K562 (cell line): ENCODE measurements at regions not wholly inside any gene's neighbourhood (a gene's known extent, or its start where the extent isn't known, plus 50 kb on each side); places are given as distances from the start of the nearest gene placed in this dataset.

Source experiments
- ATAC-seq: fragments of 200-7000 bp; cut with Tn5 transposase; 3 replicates; pipeline ENCODE4 v1.9.1; 2020; ENCODE audit warnings: moderate library complexity
- BruUV-seq: library from RNA; stranded (reverse); fragments of 400-500 nt; replicated peaks from 2 replicates; lab custom pipeline; 2021; lab: Mats Ljungman, UMichigan
- CTCF ChIA-PET: fragments of 300-600 bp; formaldehyde crosslinking; extraction: SDS; loops from one replicate; lab custom pipeline; 2021; ENCODE audit warnings: low intra/inter-chr PET ratio; lab: Yijun Ruan, JAX
- POLR2A ChIA-PET: fragments of 300-600, 350-650 bp; sonication (Branson Sonifier 250); formaldehyde crosslinking; extraction: SDS; loops from one replicate; lab custom pipeline; 2021; ENCODE audit warnings: antibody characterized with exemption, inconsistent platforms; lab: Yijun Ruan, JAX
- DNase-seq, 4 experiments: peaks; one replicate each; pipeline versions ENCODE4 v3.0.0 to v3.0.0-alpha.2; 2011 to 2018; ENCODE audit warnings: low spot score in 3 of 4, mixed read lengths in 3 of 4; ENCODE audit errors: extremely low read depth in 1 of 4
- FAIRE-seq: peaks from 2 replicates; lab custom pipeline; 2011; peaks lifted over from hg19 to GRCh38; lab: Jason Lieb, UNC
- H2AFZ ChIP-seq: 2 replicates; pipeline ENCODE4 v1.6.0; 2011; ENCODE audit warnings: low read depth, low read length, control low read depth, inconsistent platforms
- H3K27ac ChIP-seq: fragments of 200-600 bp; 3 replicates; pipeline ENCODE4 v1.8.0; 2011; ENCODE audit warnings: low read depth, mild to moderate bottlenecking, control low read depth, inconsistent platforms, low read length, moderate library complexity, mixed read lengths; ENCODE audit errors: extremely low read depth
- H3K27me3 ChIP-seq, 2 experiments: fragments of 300-600 bp in 1 of 2; 2 replicates in 1 of 2; 3 replicates in 1 of 2; pipeline versions ENCODE4 v1.6.0 to v1.8.0; 2011; ENCODE audit warnings: inconsistent platforms in 2 of 2, low read length in 2 of 2, mild to moderate bottlenecking in 1 of 2, mixed read lengths in 1 of 2, moderate library complexity in 1 of 2; ENCODE audit not compliant: control insufficient read depth in 2 of 2, insufficient read depth in 2 of 2
- H3K36me3 ChIP-seq: fragments of 300-600 bp; 3 replicates; pipeline ENCODE4 v1.8.0; 2011; ENCODE audit warnings: mild to moderate bottlenecking, low read length, inconsistent platforms; ENCODE audit not compliant: control insufficient read depth, insufficient read depth
- H3K4me1 ChIP-seq, 2 experiments: fragments of 200-600 bp in 1 of 2; replicated peaks in 1 of 2; 2 replicates in 1 of 2; 3 replicates in 1 of 2; pipeline versions ENCODE4 v1.5.1 to v1.8.0; 2011; ENCODE audit warnings: inconsistent platforms in 2 of 2, low read length in 2 of 2, mild to moderate bottlenecking in 1 of 2, mixed read lengths in 1 of 2, moderate library complexity in 1 of 2; ENCODE audit not compliant: control insufficient read depth in 2 of 2, insufficient read depth in 2 of 2
- H3K4me2 ChIP-seq: 2 replicates; pipeline ENCODE4 v1.6.1; 2011; ENCODE audit warnings: low read length, control low read depth, inconsistent platforms, mixed read lengths; ENCODE audit not compliant: insufficient read depth
- H3K4me3 ChIP-seq: fragments of 200-600 bp; sonication (generic), shearing (Covaris generic); 2 replicates; pipeline ENCODE4 v1.5.1; 2016; ENCODE audit warnings: control low read depth, inconsistent platforms
- H3K79me2 ChIP-seq: fragments of 200-600 bp; 3 replicates; pipeline ENCODE4 v1.8.0; 2011; ENCODE audit warnings: low read length, inconsistent platforms; ENCODE audit not compliant: control insufficient read depth, insufficient read depth
- H3K9ac ChIP-seq, 2 experiments: 2 replicates each; pipeline versions ENCODE4 v1.6.0 to v1.6.1; 2011; ENCODE audit warnings: low read depth in 2 of 2, low read length in 2 of 2, control low read depth in 1 of 2, inconsistent platforms in 1 of 2, mild to moderate bottlenecking in 1 of 2, mixed read lengths in 1 of 2; ENCODE audit not compliant: insufficient read depth in 1 of 2
- H3K9me1 ChIP-seq: one replicate; pipeline ENCODE4 v1.6.0; 2011; ENCODE audit warnings: inconsistent platforms, mild to moderate bottlenecking, low read length, moderate library complexity; ENCODE audit not compliant: control insufficient read depth, insufficient read depth
- H3K9me3 ChIP-seq: replicated peaks from 2 replicates; pipeline ENCODE4 v1.5.1; 2011; ENCODE audit warnings: low read depth, low read length, inconsistent platforms; ENCODE audit not compliant: control insufficient read depth, insufficient read depth
- H4K20me1 ChIP-seq: replicated peaks from 2 replicates; pipeline ENCODE4 v1.6.1; 2011; ENCODE audit warnings: low read length, inconsistent platforms, mixed read lengths; ENCODE audit not compliant: control insufficient read depth, insufficient read depth
- ARID2 ChIP-seq: fragments of 450-650 bp; IDR thresholded peaks from 2 replicates; pipeline ENCODE4 v1.6.1; 2017; ENCODE audit warnings: antibody characterized with exemption, mild to moderate bottlenecking
- COPS2 ChIP-seq: fragments of 450-650 bp; conservative IDR thresholded peaks from 2 replicates; pipeline ENCODE4 v1.6.1; 2016; ENCODE audit warnings: mild to moderate bottlenecking, moderate library complexity
- DMBX1 ChIP-seq: fragments of 250-450 bp; sonication (Bioruptor Pico); IDR thresholded peaks from 2 replicates; pipeline ENCODE4 v1.8.0; 2022; ENCODE audit warnings: inconsistent platforms, mild to moderate bottlenecking, moderate library complexity, borderline replicate concordance
- HDGF ChIP-seq: fragments of 450-650 bp; IDR thresholded peaks from 2 replicates; pipeline ENCODE4 v1.6.1; 2016
- ILK ChIP-seq: fragments of 450-650 bp; IDR thresholded peaks from 2 replicates; pipeline ENCODE4 v1.6.1; 2016; ENCODE audit warnings: missing genetic modification characterization, low read depth, mild to moderate bottlenecking, missing compliant biosample characterization, moderate library complexity, borderline replicate concordance
- KLF10 ChIP-seq: fragments of 250-450 bp; sonication (Bioruptor Pico); IDR thresholded peaks from 2 replicates; pipeline ENCODE4 v1.6.1; 2021; ENCODE audit warnings: matching md5 sums
- NFXL1 ChIP-seq: fragments of 450-650 bp; formaldehyde crosslinking; IDR thresholded peaks from 2 replicates; pipeline ENCODE4 v1.4.0; 2021; ENCODE audit warnings: mild to moderate bottlenecking
- TBL1XR1 ChIP-seq, 2 experiments: IDR thresholded peaks; 2 replicates each; pipeline ENCODE4 v1.6.1; 2012; ENCODE audit warnings: improper control_type of control experiment in 2 of 2, low read length in 2 of 2, mild to moderate bottlenecking in 1 of 2
- ZNF239 ChIP-seq: fragments of 250-450 bp; sonication (Bioruptor Pico); IDR thresholded peaks from 2 replicates; pipeline ENCODE4 v1.4.0; 2020; ENCODE audit warnings: mild to moderate bottlenecking
- ZNF436 ChIP-seq: fragments of 250-450, 450-650 bp; sonication (Bioruptor Pico); formaldehyde crosslinking; IDR thresholded peaks from 2 replicates; pipeline ENCODE4 v1.7.0; 2020; ENCODE audit warnings: mild to moderate bottlenecking
- ZNF830 ChIP-seq: fragments of 250-450 bp; sonication (Bioruptor Pico); IDR thresholded peaks from 2 replicates; pipeline ENCODE4 v1.5.0; 2021; ENCODE audit warnings: mild to moderate bottlenecking
- WGBS: fragments of 100-300 bp; shearing (Covaris generic); methylation state at CpG from one replicate; pipeline ENCODE4 v1.1.6; 2016; ENCODE audit warnings: low coverage, mixed read lengths; ENCODE audit not compliant: insufficient coverage; ENCODE audit errors: missing lambda C conversion rate; 5-methylcytosine and 5-hydroxymethylcytosine counted together
- in situ Hi-C: fragments of 300-500 bp; cut with MboI; formaldehyde crosslinking; loops from 4 replicates; pipeline ENCODE4 v1.15.0; 2018; ENCODE audit warnings: inconsistent platforms, mixed read lengths
- intact Hi-C: fragments of 100-400 bp; cut with micrococcal nuclease; formaldehyde crosslinking; loops from 2 replicates; pipeline ENCODE4 v1.14.2; 2022
- TF ChIP-seq, protein P1 (sequence below): sonication (generic); formaldehyde crosslinking; IDR thresholded peaks from 2 replicates; pipeline ENCODE4 v1.8.0; 2022; ENCODE audit warnings: mild to moderate bottlenecking, missing genetic modification reagents
- TF ChIP-seq, protein P2 (sequence below), 2 experiments: IDR thresholded peaks; 2 replicates each; pipeline ENCODE4 v1.6.1; 2012; ENCODE audit warnings: improper control_type of control experiment in 2 of 2, low read depth in 2 of 2, low read length in 2 of 2, borderline replicate concordance in 1 of 2
- TF ChIP-seq, protein P3 (sequence below): fragments of 250-450 bp; sonication (Bioruptor Pico); IDR thresholded peaks from 2 replicates; pipeline ENCODE4 v1.5.0; 2022; ENCODE audit warnings: mild to moderate bottlenecking

DNA sequence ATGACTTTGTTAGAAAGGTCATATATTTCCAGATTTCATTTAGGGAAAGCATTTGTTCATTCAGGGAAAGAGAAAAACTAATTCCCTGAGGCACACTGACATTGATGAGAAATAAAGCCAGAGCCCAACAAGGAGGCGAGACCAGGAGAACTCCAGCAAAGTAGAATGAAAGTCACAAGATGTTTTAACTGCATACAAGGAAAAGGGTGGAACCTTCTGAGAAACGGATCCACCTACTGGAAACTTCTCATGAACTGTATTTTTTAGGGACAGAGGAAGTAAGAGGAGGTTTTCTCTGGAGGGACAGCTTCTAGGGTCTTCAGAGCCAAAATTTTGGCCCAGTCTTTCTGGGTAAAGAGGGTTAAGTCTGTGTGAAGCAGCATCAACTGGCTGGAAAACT, 548.2 kb upstream of the PIK3C3 start:
- H3K9ac ChIP-seq: no peak overlapping the region
- no peaks in the 10 kb centered on the region for H3K9me1 ChIP-seq
- no peak overlapping the region for H2AFZ ChIP-seq
- POLR2A ChIA-PET: no interaction called here
- H3K36me3 ChIP-seq: no peaks in the 10 kb centered on the region
- H3K79me2 ChIP-seq: no peaks in the 10 kb centered on the region
- DNase-seq (no peak), ATAC-seq (no peak), FAIRE-seq (no peak)
- CTCF ChIA-PET: no interaction called here
- in situ Hi-C loops: no loop called here
- 0% methylated on average over 2 of the region's 2 CpGs for WGBS
- no peaks in the 10 kb centered on the region for H3K4me1 ChIP-seq
- H4K20me1 ChIP-seq: no peaks in the 10 kb centered on the region
- no peaks in the 10 kb centered on the region; the same call in 1 of the 2 replicates for H3K9me3 ChIP-seq
- no peak overlapping the region for H3K4me3 ChIP-seq
- intact Hi-C loops: no loop called here
- H3K27me3 ChIP-seq: no peaks in the 10 kb centered on the region
- H3K27ac ChIP-seq: no peak overlapping the region
- no peak overlapping the region for H3K4me2 ChIP-seq
- no TSS peak for BruUV-seq
- TF ChIP-seq NFXL1 (CRISPR knock-in tag): no peak
- no peak for TF ChIP-seq ILK
- TF ChIP-seq ZNF239 (CRISPR knock-in tag): no peak
- TF ChIP-seq, protein P1, sequence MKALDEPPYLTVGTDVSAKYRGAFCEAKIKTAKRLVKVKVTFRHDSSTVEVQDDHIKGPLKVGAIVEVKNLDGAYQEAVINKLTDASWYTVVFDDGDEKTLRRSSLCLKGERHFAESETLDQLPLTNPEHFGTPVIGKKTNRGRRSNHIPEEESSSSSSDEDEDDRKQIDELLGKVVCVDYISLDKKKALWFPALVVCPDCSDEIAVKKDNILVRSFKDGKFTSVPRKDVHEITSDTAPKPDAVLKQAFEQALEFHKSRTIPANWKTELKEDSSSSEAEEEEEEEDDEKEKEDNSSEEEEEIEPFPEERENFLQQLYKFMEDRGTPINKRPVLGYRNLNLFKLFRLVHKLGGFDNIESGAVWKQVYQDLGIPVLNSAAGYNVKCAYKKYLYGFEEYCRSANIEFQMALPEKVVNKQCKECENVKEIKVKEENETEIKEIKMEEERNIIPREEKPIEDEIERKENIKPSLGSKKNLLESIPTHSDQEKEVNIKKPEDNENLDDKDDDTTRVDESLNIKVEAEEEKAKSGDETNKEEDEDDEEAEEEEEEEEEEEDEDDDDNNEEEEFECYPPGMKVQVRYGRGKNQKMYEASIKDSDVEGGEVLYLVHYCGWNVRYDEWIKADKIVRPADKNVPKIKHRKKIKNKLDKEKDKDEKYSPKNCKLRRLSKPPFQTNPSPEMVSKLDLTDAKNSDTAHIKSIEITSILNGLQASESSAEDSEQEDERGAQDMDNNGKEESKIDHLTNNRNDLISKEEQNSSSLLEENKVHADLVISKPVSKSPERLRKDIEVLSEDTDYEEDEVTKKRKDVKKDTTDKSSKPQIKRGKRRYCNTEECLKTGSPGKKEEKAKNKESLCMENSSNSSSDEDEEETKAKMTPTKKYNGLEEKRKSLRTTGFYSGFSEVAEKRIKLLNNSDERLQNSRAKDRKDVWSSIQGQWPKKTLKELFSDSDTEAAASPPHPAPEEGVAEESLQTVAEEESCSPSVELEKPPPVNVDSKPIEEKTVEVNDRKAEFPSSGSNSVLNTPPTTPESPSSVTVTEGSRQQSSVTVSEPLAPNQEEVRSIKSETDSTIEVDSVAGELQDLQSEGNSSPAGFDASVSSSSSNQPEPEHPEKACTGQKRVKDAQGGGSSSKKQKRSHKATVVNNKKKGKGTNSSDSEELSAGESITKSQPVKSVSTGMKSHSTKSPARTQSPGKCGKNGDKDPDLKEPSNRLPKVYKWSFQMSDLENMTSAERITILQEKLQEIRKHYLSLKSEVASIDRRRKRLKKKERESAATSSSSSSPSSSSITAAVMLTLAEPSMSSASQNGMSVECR (CRISPR knock-in tag): no peak
- no peak for TF ChIP-seq COPS2
- no peak for TF ChIP-seq TBL1XR1 (IDR thresholded peaks at IDR 0.05; ENCODE audit: low read length in 2 of 2)
- no peak for TF ChIP-seq KLF10
- TF ChIP-seq ARID2: no peak
- TF ChIP-seq ZNF436 (CRISPR knock-in tag): no peak
- TF ChIP-seq ZNF830 (CRISPR knock-in tag): no peak
- TF ChIP-seq, protein P2, sequence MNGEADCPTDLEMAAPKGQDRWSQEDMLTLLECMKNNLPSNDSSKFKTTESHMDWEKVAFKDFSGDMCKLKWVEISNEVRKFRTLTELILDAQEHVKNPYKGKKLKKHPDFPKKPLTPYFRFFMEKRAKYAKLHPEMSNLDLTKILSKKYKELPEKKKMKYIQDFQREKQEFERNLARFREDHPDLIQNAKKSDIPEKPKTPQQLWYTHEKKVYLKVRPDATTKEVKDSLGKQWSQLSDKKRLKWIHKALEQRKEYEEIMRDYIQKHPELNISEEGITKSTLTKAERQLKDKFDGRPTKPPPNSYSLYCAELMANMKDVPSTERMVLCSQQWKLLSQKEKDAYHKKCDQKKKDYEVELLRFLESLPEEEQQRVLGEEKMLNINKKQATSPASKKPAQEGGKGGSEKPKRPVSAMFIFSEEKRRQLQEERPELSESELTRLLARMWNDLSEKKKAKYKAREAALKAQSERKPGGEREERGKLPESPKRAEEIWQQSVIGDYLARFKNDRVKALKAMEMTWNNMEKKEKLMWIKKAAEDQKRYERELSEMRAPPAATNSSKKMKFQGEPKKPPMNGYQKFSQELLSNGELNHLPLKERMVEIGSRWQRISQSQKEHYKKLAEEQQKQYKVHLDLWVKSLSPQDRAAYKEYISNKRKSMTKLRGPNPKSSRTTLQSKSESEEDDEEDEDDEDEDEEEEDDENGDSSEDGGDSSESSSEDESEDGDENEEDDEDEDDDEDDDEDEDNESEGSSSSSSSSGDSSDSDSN (IDR thresholded peaks at IDR 0.05; ENCODE audit: borderline replicate concordance in 1 of 2, low read depth in 2 of 2, low read length in 2 of 2): no peak
- TF ChIP-seq DMBX1 (CRISPR knock-in tag): no peak
- TF ChIP-seq, protein P3, sequence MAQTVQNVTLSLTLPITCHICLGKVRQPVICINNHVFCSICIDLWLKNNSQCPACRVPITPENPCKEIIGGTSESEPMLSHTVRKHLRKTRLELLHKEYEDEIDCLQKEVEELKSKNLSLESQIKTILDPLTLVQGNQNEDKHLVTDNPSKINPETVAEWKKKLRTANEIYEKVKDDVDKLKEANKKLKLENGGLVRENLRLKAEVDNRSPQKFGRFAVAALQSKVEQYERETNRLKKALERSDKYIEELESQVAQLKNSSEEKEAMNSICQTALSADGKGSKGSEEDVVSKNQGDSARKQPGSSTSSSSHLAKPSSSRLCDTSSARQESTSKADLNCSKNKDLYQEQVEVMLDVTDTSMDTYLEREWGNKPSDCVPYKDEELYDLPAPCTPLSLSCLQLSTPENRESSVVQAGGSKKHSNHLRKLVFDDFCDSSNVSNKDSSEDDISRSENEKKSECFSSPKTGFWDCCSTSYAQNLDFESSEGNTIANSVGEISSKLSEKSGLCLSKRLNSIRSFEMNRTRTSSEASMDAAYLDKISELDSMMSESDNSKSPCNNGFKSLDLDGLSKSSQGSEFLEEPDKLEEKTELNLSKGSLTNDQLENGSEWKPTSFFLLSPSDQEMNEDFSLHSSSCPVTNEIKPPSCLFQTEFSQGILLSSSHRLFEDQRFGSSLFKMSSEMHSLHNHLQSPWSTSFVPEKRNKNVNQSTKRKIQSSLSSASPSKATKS: no peak
- TF ChIP-seq HDGF: no peak
